Common myeloid progenitor, CD34-positive (primary cell): ENCODE measurements at regions not wholly inside any gene's neighbourhood (a gene's known extent, or its start where the extent isn't known, plus 50 kb on each side); places are given as distances from the start of the nearest gene placed in this dataset.

ENCODE experiments used
- CTCF ChIA-PET: fragments of 350-600 bp; sonication (Branson Sonifier 250); formaldehyde crosslinking; loops from one replicate; lab custom pipeline; 2021; ENCODE audit warnings: antibody characterized with exemption; lab: Charles Lee
- POLR2A ChIA-PET: fragments of 350-600 bp; sonication (Branson Sonifier 250); formaldehyde crosslinking; loops from one replicate; lab custom pipeline; 2021; ENCODE audit warnings: antibody characterized with exemption; lab: Charles Lee
- DNase-seq, 3 donors: peaks; one replicate each; pipeline versions ENCODE4 v3.0.0 to v3.0.0-alpha.2; 2013
- H3K27ac ChIP-seq, 2 experiments: 1 replicate in 1 of 2; 2 replicates in 1 of 2; pipeline ENCODE4 v1.7.0; 2013; ENCODE audit warnings: inconsistent platforms in 2 of 2, low read length in 2 of 2, mild to moderate bottlenecking in 2 of 2, low read depth in 1 of 2, moderate library complexity in 1 of 2; ENCODE audit not compliant: severe bottlenecking in 2 of 2, insufficient read depth in 1 of 2, poor library complexity in 1 of 2
- H3K27me3 ChIP-seq, 5 experiments: replicated peaks in 2 of 5; 1 replicate in 3 of 5; 2 replicates in 2 of 5; pipeline versions ENCODE4 v1.6.1 to v1.7.0; 2013; ENCODE audit warnings: low read length in 4 of 5, mild to moderate bottlenecking in 2 of 5, moderate library complexity in 2 of 5, inconsistent platforms in 1 of 5; ENCODE audit not compliant: insufficient read depth in 5 of 5, control insufficient read depth in 4 of 5
- H3K36me3 ChIP-seq, 4 experiments: 1 replicate in 2 of 4; 2 replicates in 2 of 4; pipeline versions ENCODE4 v1.6.1 to v1.7.0; 2013; ENCODE audit warnings: low read length in 3 of 4, control low read depth in 1 of 4, mild to moderate bottlenecking in 1 of 4; ENCODE audit not compliant: control insufficient read depth in 4 of 4, insufficient read depth in 4 of 4
- H3K4me1 ChIP-seq, 4 experiments: 1 replicate in 3 of 4; 2 replicates in 1 of 4; pipeline versions ENCODE4 v1.6.1 to v1.7.1; 2013; ENCODE audit warnings: low read length in 3 of 4, mild to moderate bottlenecking in 3 of 4, control low read depth in 1 of 4, inconsistent platforms in 1 of 4, moderate library complexity in 1 of 4; ENCODE audit not compliant: control insufficient read depth in 4 of 4, insufficient read depth in 4 of 4; ENCODE audit errors: control extremely low read depth in 1 of 4
- H3K4me3 ChIP-seq, 7 experiments: 1 replicate in 4 of 7; 2 replicates in 3 of 7; pipeline versions ENCODE4 v1.5.1 to v1.7.0; 2013; ENCODE audit warnings: mild to moderate bottlenecking in 7 of 7, low read length in 6 of 7, moderate library complexity in 6 of 7, inconsistent platforms in 2 of 7, low read depth in 2 of 7, control low read depth in 1 of 7; ENCODE audit not compliant: insufficient read depth in 4 of 7, control insufficient read depth in 1 of 7; ENCODE audit errors: extremely low read depth in 1 of 7
- H3K9me3 ChIP-seq, 5 experiments: 1 replicate in 4 of 5; 2 replicates in 1 of 5; pipeline versions ENCODE4 v1.6.1 to v1.7.1; 2013; ENCODE audit warnings: low read length in 4 of 5, mild to moderate bottlenecking in 2 of 5, inconsistent platforms in 1 of 5, low read depth in 1 of 5, moderate library complexity in 1 of 5; ENCODE audit not compliant: control insufficient read depth in 4 of 5, insufficient read depth in 2 of 5; ENCODE audit errors: control extremely low read depth in 1 of 5
- WGBS: methylation state at CpG from one replicate; pipeline ENCODE4 v1.1.5; 2013; ENCODE audit not compliant: insufficient coverage; 5-methylcytosine and 5-hydroxymethylcytosine counted together

GRCh38 chr2:234684466-234684865, 187.6 kb upstream of the ARL4C start:
- 11% methylated on average over 1 of the region's 1 CpG for WGBS
- ChIA-PET POLR2A (no interaction called here), CTCF (no interaction called here)
- no peaks in the 10 kb centered on the region for H3K27me3 ChIP-seq
- DNase-seq = no peak
- no peaks in the 10 kb centered on the region for H3K36me3 ChIP-seq
- no peak overlapping the region for H3K27ac ChIP-seq
- H3K4me1 ChIP-seq = peaks cover 0 to 10% (median 6%) of the 10 kb centered on the region in 4 experiments
- no peak overlapping the region for H3K4me3 ChIP-seq
- H3K9me3 ChIP-seq = no peaks in the 10 kb centered on the region

- CTCF ChIA-PET = no interaction called here
- Histone ChIP-seq H3K4me1 (peaks cover 0 to 5% (median 1%) of the 10 kb centered on the region in 4 experiments), H3K36me3 (no peaks in the 10 kb centered on the region), H3K27me3 (no peaks in the 10 kb centered on the region), H3K27ac (no peak overlapping the region), H3K4me3 (no peak overlapping the region), H3K9me3 (no peaks in the 10 kb centered on the region)
- DNase-seq = no peak
- 90% methylated on average over 1 of the region's 3 CpGs for WGBS
- POLR2A ChIA-PET = no interaction called here
Observed at GRCh38 chr2:234683950-234684349, 187.1 kb upstream of the ARL4C start.

GRCh38 chr2:234682492-234683228, 185.8 kb upstream of the ARL4C start:
- POLR2A ChIA-PET = no interaction called here
- Histone ChIP-seq H3K4me3 (no peak overlapping the region), H3K27ac (no peak overlapping the region), H3K36me3 (no peaks in the 10 kb centered on the region), H3K27me3 (no peaks in the 10 kb centered on the region), H3K9me3 (no peaks in the 10 kb centered on the region), H3K4me1 (peaks cover 0 to 4% (median under 1%) of the 10 kb centered on the region in 4 experiments)
- CTCF ChIA-PET = no interaction called here
- WGBS = 100% methylated on average over 4 of the region's 4 CpGs
- no peak for DNase-seq

- WGBS = 90% methylated on average over 3 of the region's 9 CpGs
- CTCF ChIA-PET = no interaction called here
- no peaks in the 10 kb centered on the region for H3K36me3 ChIP-seq
- H3K27ac ChIP-seq = no peak overlapping the region
- H3K4me3 ChIP-seq = no peak overlapping the region
- H3K27me3 ChIP-seq = no peaks in the 10 kb centered on the region
- DNase-seq = no peak
- no peaks in the 10 kb centered on the region for H3K9me3 ChIP-seq
- H3K4me1 ChIP-seq = peaks cover 0 to 4% (median 0%) of the 10 kb centered on the region in 4 experiments
- POLR2A ChIA-PET = no interaction called here
Observed at GRCh38 chr2:234680688-234681619, 184.1 kb upstream of the ARL4C start.

- ChIA-PET POLR2A (no interaction called here), CTCF (interaction anchor here (0.7 to 1.6 kb wide), 2 partner anchors 11 to 454 kb away, joined by 3 to 4 read pairs; no protein-coding TSS in a partner anchor)
- whole genome bisulfite sequencing = 95% methylated on average over 11 of the region's 14 CpGs
- Histone ChIP-seq H3K36me3 (no peaks in the 10 kb centered on the region), H3K9me3 (no peaks in the 10 kb centered on the region), H3K4me3 (no peak overlapping the region), H3K27me3 (no peaks in the 10 kb centered on the region), H3K27ac (no peak overlapping the region), H3K4me1 (peaks cover 0 to 4% (median 0%) of the 10 kb centered on the region in 4 experiments)
- DNase-seq = no peak
Observed at GRCh38 chr2:234679741-234680687, 183.1 kb upstream of the ARL4C start.

- no peaks in the 10 kb centered on the region for H3K9me3 ChIP-seq
- H3K36me3 ChIP-seq = no peaks in the 10 kb centered on the region
- H3K27ac ChIP-seq = no peak overlapping the region
- H3K27me3 ChIP-seq = no peaks in the 10 kb centered on the region
- ChIA-PET CTCF (interaction anchor here (0.7 to 1.6 kb wide), 2 partner anchors 12 to 455 kb away, joined by 3 to 4 read pairs; no protein-coding TSS in a partner anchor), POLR2A (no interaction called here)
- H3K4me1 ChIP-seq = peaks cover 0 to 1% (median 0%) of the 10 kb centered on the region in 4 experiments
- 98% methylated on average over 6 of the region's 8 CpGs for WGBS
- DNase-seq = no peak
- H3K4me3 ChIP-seq = no peak overlapping the region
Observed at GRCh38 chr2:234679301-234679740, 182.4 kb upstream of the ARL4C start.
